ENCODE measurements at regions not wholly inside any gene's neighbourhood (a gene's known extent, or its start where the extent isn't known, plus 50 kb on each side); places are given as distances from the start of the nearest gene placed in this dataset.

- ATAC-seq: no peak
- Histone ChIP-seq H3K4me1 (replicated peaks in 1 of 2; ENCODE audit: control insufficient read depth in 2 of 2, insufficient read depth in 2 of 2, low read length in 2 of 2) (no peaks in the 10 kb centered on the region), H3K79me2 (ENCODE audit: control insufficient read depth, insufficient read depth, low read length) (no peaks in the 10 kb centered on the region), H3K4me2 (ENCODE audit: insufficient read depth, low read length) (no peak overlapping the region), H3K4me3 (no peak overlapping the region), H3K27me3 (ENCODE audit: control insufficient read depth in 2 of 2, insufficient read depth in 2 of 2, low read length in 2 of 2) (no peaks in the 10 kb centered on the region), H3K9me1 (ENCODE audit: control insufficient read depth, insufficient read depth, low read length) (no peaks in the 10 kb centered on the region), H3K9me3 (replicated peaks; ENCODE audit: control insufficient read depth, insufficient read depth, low read depth, low read length) (no peaks in the 10 kb centered on the region), H3K27ac (ENCODE audit: extremely low read depth, low read depth, low read length) (no peak overlapping the region), H3K36me3 (ENCODE audit: control insufficient read depth, insufficient read depth, low read length) (no peaks in the 10 kb centered on the region), H4K20me1 (replicated peaks; ENCODE audit: control insufficient read depth, insufficient read depth, low read length) (no peaks in the 10 kb centered on the region), H3K9ac (ENCODE audit: insufficient read depth in 1 of 2, low read depth in 2 of 2, low read length in 2 of 2) (no peak overlapping the region), H2AFZ (ENCODE audit: low read depth, low read length) (no peak overlapping the region)
- ChIA-PET CTCF (ENCODE audit: low intra/inter-chr PET ratio) (no interaction called here), POLR2A (no interaction called here)
- in situ Hi-C loops (cut with MboI): no loop called here
- intact Hi-C loops (cut with micrococcal nuclease): no loop called here
- FAIRE-seq: no peak
- 0% methylated on average over 2 of the region's 2 CpGs for WGBS (ENCODE audit: insufficient coverage, low coverage, missing lambda C conversion rate)
- no peak for DNase-seq (ENCODE audit: extremely low read depth in 1 of 4, low spot score in 3 of 4)
- no TSS peak for BruUV-seq (replicated peaks)
- TF ChIP-seq NCOA2 (IDR thresholded peaks at IDR 0.05; ENCODE audit: partially characterized antibody in 2 of 2): no peak
- no peak for TF ChIP-seq SLC30A9 (CRISPR knock-in tag; IDR thresholded peaks at IDR 0.05)
- no peak for TF ChIP-seq BRCA1 (IDR thresholded peaks at IDR 0.05)
- no peak for TF ChIP-seq BRCA1 (CRISPR knock-in tag; IDR thresholded peaks at IDR 0.05)
- TF ChIP-seq RFX1 (IDR thresholded peaks at IDR 0.05): no peak
- no peak for TF ChIP-seq TRIM24 (IDR thresholded peaks at IDR 0.05)
- no peak for TF ChIP-seq RBM15 (IDR thresholded peaks at IDR 0.05; ENCODE audit: insufficient read depth, low read length)
- TF ChIP-seq, protein P1, sequence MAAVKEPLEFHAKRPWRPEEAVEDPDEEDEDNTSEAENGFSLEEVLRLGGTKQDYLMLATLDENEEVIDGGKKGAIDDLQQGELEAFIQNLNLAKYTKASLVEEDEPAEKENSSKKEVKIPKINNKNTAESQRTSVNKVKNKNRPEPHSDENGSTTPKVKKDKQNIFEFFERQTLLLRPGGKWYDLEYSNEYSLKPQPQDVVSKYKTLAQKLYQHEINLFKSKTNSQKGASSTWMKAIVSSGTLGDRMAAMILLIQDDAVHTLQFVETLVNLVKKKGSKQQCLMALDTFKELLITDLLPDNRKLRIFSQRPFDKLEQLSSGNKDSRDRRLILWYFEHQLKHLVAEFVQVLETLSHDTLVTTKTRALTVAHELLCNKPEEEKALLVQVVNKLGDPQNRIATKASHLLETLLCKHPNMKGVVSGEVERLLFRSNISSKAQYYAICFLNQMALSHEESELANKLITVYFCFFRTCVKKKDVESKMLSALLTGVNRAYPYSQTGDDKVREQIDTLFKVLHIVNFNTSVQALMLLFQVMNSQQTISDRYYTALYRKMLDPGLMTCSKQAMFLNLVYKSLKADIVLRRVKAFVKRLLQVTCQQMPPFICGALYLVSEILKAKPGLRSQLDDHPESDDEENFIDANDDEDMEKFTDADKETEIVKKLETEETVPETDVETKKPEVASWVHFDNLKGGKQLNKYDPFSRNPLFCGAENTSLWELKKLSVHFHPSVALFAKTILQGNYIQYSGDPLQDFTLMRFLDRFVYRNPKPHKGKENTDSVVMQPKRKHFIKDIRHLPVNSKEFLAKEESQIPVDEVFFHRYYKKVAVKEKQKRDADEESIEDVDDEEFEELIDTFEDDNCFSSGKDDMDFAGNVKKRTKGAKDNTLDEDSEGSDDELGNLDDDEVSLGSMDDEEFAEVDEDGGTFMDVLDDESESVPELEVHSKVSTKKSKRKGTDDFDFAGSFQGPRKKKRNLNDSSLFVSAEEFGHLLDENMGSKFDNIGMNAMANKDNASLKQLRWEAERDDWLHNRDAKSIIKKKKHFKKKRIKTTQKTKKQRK (IDR thresholded peaks at IDR 0.05; ENCODE audit: borderline replicate concordance, low read depth, low read length): no peak
- no peak for TF ChIP-seq NR3C1 (CRISPR knock-in tag; IDR thresholded peaks at IDR 0.05)
- TF ChIP-seq NELFE (IDR thresholded peaks at IDR 0.05; ENCODE audit: insufficient read depth, insufficient read length): no peak
- TF ChIP-seq KDM4B (IDR thresholded peaks at IDR 0.05; ENCODE audit: borderline replicate concordance in 2 of 2, low read depth in 1 of 2): no peak
- TF ChIP-seq FOS (IDR thresholded peaks at IDR 0.05; ENCODE audit: extremely low read depth, insufficient read length): no peak
- no peak for TF ChIP-seq CXXC5 (CRISPR knock-in tag; IDR thresholded peaks at IDR 0.05)
- TF ChIP-seq HMG20B (CRISPR knock-in tag; IDR thresholded peaks at IDR 0.05): no peak
- TF ChIP-seq ZNF57 (CRISPR knock-in tag; IDR thresholded peaks at IDR 0.05): no peak
- no peak for TF ChIP-seq GMEB1 (CRISPR knock-in tag; IDR thresholded peaks at IDR 0.05)
- TF ChIP-seq DLX4 (CRISPR knock-in tag; IDR thresholded peaks at IDR 0.05): no peak
- TF ChIP-seq, protein P2, sequence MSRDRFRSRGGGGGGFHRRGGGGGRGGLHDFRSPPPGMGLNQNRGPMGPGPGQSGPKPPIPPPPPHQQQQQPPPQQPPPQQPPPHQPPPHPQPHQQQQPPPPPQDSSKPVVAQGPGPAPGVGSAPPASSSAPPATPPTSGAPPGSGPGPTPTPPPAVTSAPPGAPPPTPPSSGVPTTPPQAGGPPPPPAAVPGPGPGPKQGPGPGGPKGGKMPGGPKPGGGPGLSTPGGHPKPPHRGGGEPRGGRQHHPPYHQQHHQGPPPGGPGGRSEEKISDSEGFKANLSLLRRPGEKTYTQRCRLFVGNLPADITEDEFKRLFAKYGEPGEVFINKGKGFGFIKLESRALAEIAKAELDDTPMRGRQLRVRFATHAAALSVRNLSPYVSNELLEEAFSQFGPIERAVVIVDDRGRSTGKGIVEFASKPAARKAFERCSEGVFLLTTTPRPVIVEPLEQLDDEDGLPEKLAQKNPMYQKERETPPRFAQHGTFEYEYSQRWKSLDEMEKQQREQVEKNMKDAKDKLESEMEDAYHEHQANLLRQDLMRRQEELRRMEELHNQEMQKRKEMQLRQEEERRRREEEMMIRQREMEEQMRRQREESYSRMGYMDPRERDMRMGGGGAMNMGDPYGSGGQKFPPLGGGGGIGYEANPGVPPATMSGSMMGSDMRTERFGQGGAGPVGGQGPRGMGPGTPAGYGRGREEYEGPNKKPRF (IDR thresholded peaks at IDR 0.05; ENCODE audit: low read depth, low read length): no peak
These were observed 884.0 kb upstream of the CADM2 start for GRCh38 chr3:84074767-84075166.

All from K562 (cell line).